Endothelial cell of umbilical vein (primary cell): ENCODE measurements at regions not wholly inside any gene's neighbourhood (a gene's known extent, or its start where the extent isn't known, plus 50 kb on each side); places are given as distances from the start of the nearest gene placed in this dataset.
"Not testable (repeated sequence)": the region's sequence is repeated elsewhere in the genome, so short reads cannot be mapped to it uniquely, and the experiment has no call there.

Experiments
- BruUV-seq: library from RNA; stranded (reverse); fragments of 400-500 nt; replicated peaks from 2 replicates; lab custom pipeline; 2021; lab: Mats Ljungman, UMichigan
- CTCF ChIA-PET: fragments of 300-600, 350-600 bp; sonication (Branson Sonifier 250); formaldehyde crosslinking; loops from one replicate; lab custom pipeline; 2021; ENCODE audit warnings: antibody characterized with exemption, inconsistent platforms; lab: Charles Lee
- POLR2A ChIA-PET: fragments of 300-600, 350-600 bp; sonication (Branson Sonifier 250); formaldehyde crosslinking; loops from one replicate; lab custom pipeline; 2021; ENCODE audit warnings: antibody characterized with exemption, inconsistent platforms; lab: Charles Lee
- DNase-seq: peaks from one replicate; pipeline ENCODE4 v3.0.0-alpha.2; 2011; ENCODE audit warnings: low read depth, low spot score
- FAIRE-seq: peaks from 2 replicates; lab custom pipeline; 2011; peaks lifted over from hg19 to GRCh38; lab: Jason Lieb, UNC
- H2AFZ ChIP-seq: 2 replicates; pipeline ENCODE4 v1.6.0; 2012; ENCODE audit warnings: low read depth, low read length, control low read depth, inconsistent platforms
- H3K27ac ChIP-seq: 2 replicates; pipeline ENCODE4 v1.5.1; 2011; ENCODE audit warnings: low read depth, mild to moderate bottlenecking, control low read depth, low read length, moderate library complexity; ENCODE audit not compliant: insufficient read depth
- H3K27me3 ChIP-seq, 2 experiments: 2 replicates each; pipeline versions ENCODE4 v1.6.0 to v1.6.1; 2011; ENCODE audit warnings: low read length in 2 of 2, mixed read lengths in 1 of 2; ENCODE audit not compliant: control insufficient read depth in 2 of 2, insufficient read depth in 2 of 2
- H3K36me3 ChIP-seq, 2 experiments: 2 replicates in 1 of 2; 3 replicates in 1 of 2; pipeline ENCODE4 v1.5.1; 2011; ENCODE audit warnings: low read length in 2 of 2, mild to moderate bottlenecking in 1 of 2, moderate library complexity in 1 of 2; ENCODE audit not compliant: control insufficient read depth in 2 of 2, insufficient read depth in 2 of 2; ENCODE audit errors: extremely low read depth in 1 of 2
- H3K4me1 ChIP-seq: 3 replicates; pipeline ENCODE4 v1.5.1; 2011; ENCODE audit warnings: mild to moderate bottlenecking, low read length; ENCODE audit not compliant: control insufficient read depth, insufficient read depth; ENCODE audit errors: extremely low read depth
- H3K4me2 ChIP-seq: 2 replicates; pipeline ENCODE4 v1.6.1; 2011; ENCODE audit warnings: low read length, control low read depth, mixed read lengths; ENCODE audit not compliant: insufficient read depth
- H3K4me3 ChIP-seq, 3 experiments: fragments of 200-600 bp in 1 of 3; sonication (generic), shearing (Covaris generic) in 1 of 3; replicated peaks in 1 of 3; 2 replicates each; pipeline ENCODE4 v1.5.1; 2011 to 2016; ENCODE audit warnings: control low read depth in 3 of 3, low read length in 3 of 3, mild to moderate bottlenecking in 2 of 3, inconsistent platforms in 1 of 3, low read depth in 1 of 3, moderate library complexity in 1 of 3; ENCODE audit not compliant: insufficient read depth in 1 of 3
- H3K79me2 ChIP-seq: 2 replicates; pipeline ENCODE4 v1.6.0; 2012; ENCODE audit warnings: low read length, inconsistent platforms; ENCODE audit not compliant: control insufficient read depth, insufficient read depth
- H3K9ac ChIP-seq: replicated peaks from 2 replicates; pipeline ENCODE3; 2011; ENCODE audit warnings: low read length, control low read depth; ENCODE audit not compliant: insufficient read depth; ENCODE audit errors: extremely low read depth
- H3K9me1 ChIP-seq: replicated peaks from 3 replicates; pipeline ENCODE4 v1.6.0; 2011; ENCODE audit warnings: mild to moderate bottlenecking, low read length; ENCODE audit not compliant: control insufficient read depth, insufficient read depth; ENCODE audit errors: extremely low read depth
- H3K9me3 ChIP-seq: replicated peaks from 2 replicates; pipeline ENCODE4 v1.5.1; 2012; ENCODE audit warnings: low read length, inconsistent platforms; ENCODE audit not compliant: control insufficient read depth, insufficient read depth
- H4K20me1 ChIP-seq: replicated peaks from 2 replicates; pipeline ENCODE3; 2011; ENCODE audit warnings: mild to moderate bottlenecking, low read length; ENCODE audit not compliant: control insufficient read depth, insufficient read depth; ENCODE audit errors: extremely low read depth
- EZH2 ChIP-seq: IDR thresholded peaks from 2 replicates; pipeline ENCODE4 v1.6.1; 2012; ENCODE audit warnings: borderline replicate concordance, low read depth, mild to moderate bottlenecking, moderate library complexity, low read length, inconsistent platforms; ENCODE audit not compliant: severe bottlenecking
- FOS ChIP-seq: IDR thresholded peaks from 2 replicates; pipeline ENCODE4 v1.6.1; 2011; ENCODE audit warnings: mild to moderate bottlenecking, low read length, moderate library complexity, borderline replicate concordance; ENCODE audit not compliant: insufficient read depth
- GATA2 ChIP-seq: IDR thresholded peaks from 2 replicates; pipeline ENCODE4 v1.7.0; 2011; ENCODE audit warnings: low read depth, mild to moderate bottlenecking, moderate library complexity, mixed read lengths, low read length; ENCODE audit not compliant: insufficient read length, insufficient read depth
- JUN ChIP-seq: IDR thresholded peaks from 2 replicates; pipeline ENCODE4 v1.6.1; 2011; ENCODE audit warnings: borderline replicate concordance, low read depth; ENCODE audit not compliant: insufficient read length, insufficient read depth
- MYC ChIP-seq: IDR thresholded peaks from one replicate; pipeline ENCODE4 v1.6.1; 2011; ENCODE audit warnings: mild to moderate bottlenecking, low read depth, low read length
- POLR2A ChIP-seq: IDR thresholded peaks from 2 replicates; pipeline ENCODE4 v1.6.1; 2012; ENCODE audit warnings: low read depth, mild to moderate bottlenecking, control low read depth, low read length
- POLR2AphosphoS5 ChIP-seq: IDR thresholded peaks from 2 replicates; pipeline ENCODE4 v1.6.1; 2012; ENCODE audit warnings: low read depth, mild to moderate bottlenecking, control low read depth, low read length, moderate library complexity; ENCODE audit not compliant: insufficient read depth
- dilution Hi-C: fragments of 300-500 bp; cut with MboI; formaldehyde crosslinking; loops from one replicate; pipeline ENCODE4 v1.15.0; 2019; ENCODE audit warnings: low sequenced_read_pairs; ENCODE audit not compliant: extremely low pct_ligation_motif_present
- intact Hi-C: fragments of 100-400 bp; cut with micrococcal nuclease; formaldehyde crosslinking; loops from one replicate; pipeline ENCODE4 v1.10.0; 2022
- TF ChIP-seq, protein P1 (sequence below): IDR thresholded peaks from 2 replicates; pipeline ENCODE4 v1.6.1; 2011; ENCODE audit not compliant: insufficient read depth, insufficient read length
- TF ChIP-seq, protein P2 (sequence below), 2 donors: IDR thresholded peaks; 1 replicate in 1 of 2; 2 replicates in 1 of 2; pipeline ENCODE4 v1.5.1; 2011; ENCODE audit warnings: low read length in 2 of 2, mild to moderate bottlenecking in 2 of 2, moderate library complexity in 2 of 2, control low read depth in 1 of 2, inconsistent platforms in 1 of 2, low read depth in 1 of 2; ENCODE audit not compliant: insufficient read depth in 1 of 2; ENCODE audit errors: extremely low read depth in 1 of 2

DNA sequence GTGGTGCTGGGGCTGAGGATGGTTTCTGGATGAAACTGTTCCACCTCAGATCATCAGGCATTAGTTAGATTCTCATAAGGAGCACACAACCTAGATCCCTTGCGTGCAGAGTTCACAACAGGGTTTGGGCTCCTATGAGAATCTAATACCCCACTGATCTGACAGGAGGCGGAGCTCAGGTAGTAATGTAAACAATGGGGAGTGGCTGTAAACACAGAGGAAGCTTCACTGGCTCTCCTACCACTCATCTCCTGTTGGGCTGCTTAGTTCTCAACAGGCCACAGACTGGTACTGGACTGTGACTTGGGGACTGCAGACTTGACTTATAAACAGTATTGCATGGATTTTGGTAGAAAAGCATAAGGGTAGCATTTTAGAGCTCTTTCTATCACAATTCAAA, 870.7 kb upstream of the CDH10 start:
- CTCF ChIA-PET, result no interaction called here

DNA sequence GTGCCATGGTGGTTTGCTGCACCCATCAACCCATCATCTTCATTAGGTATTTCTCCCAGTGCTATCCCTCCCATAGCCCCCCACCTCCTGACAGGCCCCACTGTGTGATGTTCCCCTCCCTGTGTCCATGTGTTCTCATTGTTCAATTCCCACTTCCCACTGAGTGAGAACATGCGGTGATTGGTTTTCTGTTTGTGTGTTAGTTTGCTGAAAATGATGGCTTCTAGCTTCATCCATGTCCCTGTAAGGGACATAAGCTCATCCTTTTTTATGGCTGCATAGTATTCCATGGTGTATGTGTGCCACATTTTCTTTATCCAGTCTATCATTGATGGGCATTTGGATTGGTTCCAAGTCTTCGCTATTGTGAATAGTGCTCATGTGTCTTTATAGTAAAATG, 865.9 kb upstream of the CDH10 start:
- H3K9ac ChIP-seq, result not testable (repeated sequence)
- peak; percentile 8 for FAIRE-seq

More for the DNA sequence above, 870.7 kb upstream of the CDH10 start:
- no peaks in the 10 kb centered on the region for H4K20me1 ChIP-seq
- POLR2A ChIA-PET, result no interaction called here
- H3K27me3 ChIP-seq, result no peaks in the 10 kb centered on the region
- dilution Hi-C loops (no loop called here), intact Hi-C loops (no loop called here)
- no peak overlapping the region for H3K4me3 ChIP-seq
- no TSS peak for BruUV-seq
- no peaks in the 10 kb centered on the region for H3K4me1 ChIP-seq
- peaks cover 1% of the 10 kb centered on the region for H3K9me3 ChIP-seq
- FAIRE-seq, result no peak
- no peaks in the 10 kb centered on the region for H3K36me3 ChIP-seq
- no peaks in the 10 kb centered on the region for H3K9me1 ChIP-seq
- no peak overlapping the region for H2AFZ ChIP-seq
- no peaks in the 10 kb centered on the region for H3K79me2 ChIP-seq
- TF ChIP-seq POLR2A (no peak), FOS (no peak), POLR2AphosphoS5 (no peak), GATA2 (no peak), EZH2 (no peak), JUN (no peak), MYC (no peak)
- TF ChIP-seq, protein P1, sequence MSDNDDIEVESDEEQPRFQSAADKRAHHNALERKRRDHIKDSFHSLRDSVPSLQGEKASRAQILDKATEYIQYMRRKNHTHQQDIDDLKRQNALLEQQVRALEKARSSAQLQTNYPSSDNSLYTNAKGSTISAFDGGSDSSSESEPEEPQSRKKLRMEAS, result no peak
- TF ChIP-seq, protein P2, sequence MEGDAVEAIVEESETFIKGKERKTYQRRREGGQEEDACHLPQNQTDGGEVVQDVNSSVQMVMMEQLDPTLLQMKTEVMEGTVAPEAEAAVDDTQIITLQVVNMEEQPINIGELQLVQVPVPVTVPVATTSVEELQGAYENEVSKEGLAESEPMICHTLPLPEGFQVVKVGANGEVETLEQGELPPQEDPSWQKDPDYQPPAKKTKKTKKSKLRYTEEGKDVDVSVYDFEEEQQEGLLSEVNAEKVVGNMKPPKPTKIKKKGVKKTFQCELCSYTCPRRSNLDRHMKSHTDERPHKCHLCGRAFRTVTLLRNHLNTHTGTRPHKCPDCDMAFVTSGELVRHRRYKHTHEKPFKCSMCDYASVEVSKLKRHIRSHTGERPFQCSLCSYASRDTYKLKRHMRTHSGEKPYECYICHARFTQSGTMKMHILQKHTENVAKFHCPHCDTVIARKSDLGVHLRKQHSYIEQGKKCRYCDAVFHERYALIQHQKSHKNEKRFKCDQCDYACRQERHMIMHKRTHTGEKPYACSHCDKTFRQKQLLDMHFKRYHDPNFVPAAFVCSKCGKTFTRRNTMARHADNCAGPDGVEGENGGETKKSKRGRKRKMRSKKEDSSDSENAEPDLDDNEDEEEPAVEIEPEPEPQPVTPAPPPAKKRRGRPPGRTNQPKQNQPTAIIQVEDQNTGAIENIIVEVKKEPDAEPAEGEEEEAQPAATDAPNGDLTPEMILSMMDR (IDR thresholded peaks at IDR 0.05; ENCODE audit: extremely low read depth in 1 of 2, insufficient read depth in 1 of 2, low read depth in 1 of 2, low read length in 2 of 2), result no peak
- DNase-seq, result no peak
- no peak overlapping the region for H3K9ac ChIP-seq
- no peak overlapping the region for H3K27ac ChIP-seq
- no peak overlapping the region for H3K4me2 ChIP-seq

DNA sequence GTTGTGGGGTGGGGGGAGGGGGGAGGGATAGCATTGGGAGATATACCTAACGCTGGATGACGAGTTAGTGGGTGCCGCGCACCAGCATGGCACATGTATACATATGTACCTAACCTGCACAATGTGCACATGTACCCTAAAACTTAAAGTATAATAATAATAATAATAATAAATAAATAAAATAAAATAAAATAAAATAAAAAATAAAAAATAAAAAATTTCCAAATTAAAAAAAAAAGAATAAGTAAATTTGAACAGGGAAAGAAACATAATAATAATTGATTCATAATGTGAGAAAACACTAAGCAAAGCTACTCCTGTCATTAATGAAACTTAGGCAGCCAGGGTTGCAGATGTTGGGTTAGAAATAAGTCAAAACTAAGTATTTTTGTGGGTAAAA, 863.2 kb upstream of the CDH10 start:
- FAIRE-seq, dilution Hi-C loops, H3K27me3 ChIP-seq, H2AFZ ChIP-seq, H3K9me1 ChIP-seq, H3K79me2 ChIP-seq, H3K27ac ChIP-seq, H4K20me1 ChIP-seq, BruUV-seq, CTCF ChIA-PET, H3K4me3 ChIP-seq, DNase-seq, POLR2A ChIA-PET, H3K9ac ChIP-seq, H3K9me3 ChIP-seq, H3K4me1 ChIP-seq, H3K4me2 ChIP-seq, intact Hi-C loops, H3K36me3 ChIP-seq: not testable (repeated sequence)

More for the DNA sequence above, 865.9 kb upstream of the CDH10 start:
- CTCF ChIA-PET, DNase-seq, intact Hi-C loops, H3K9me3 ChIP-seq, H2AFZ ChIP-seq, H3K27me3 ChIP-seq, H3K27ac ChIP-seq, H3K4me2 ChIP-seq, POLR2A ChIA-PET, H3K4me3 ChIP-seq, BruUV-seq, H3K36me3 ChIP-seq, H3K79me2 ChIP-seq, dilution Hi-C loops, H4K20me1 ChIP-seq, H3K9me1 ChIP-seq, H3K4me1 ChIP-seq: not testable (repeated sequence)
